Activated T-cell treated with anti-CD3 and anti-CD28 coated beads, Interleukin-2, amount 50 U/mL, for 72 hours (primary cell): ENCODE measurements at regions not wholly inside any gene's neighbourhood (a gene's known extent, or its start where the extent isn't known, plus 50 kb on each side); places are given as distances from the start of the nearest gene placed in this dataset.
"Not testable (repeated sequence)": the region's sequence is repeated elsewhere in the genome, so short reads cannot be mapped to it uniquely, and the experiment has no call there.

Source experiments
- ATAC-seq, 2 donors: fragments of 150-1000 bp; cut with Tn5 transposase; replicated peaks in 1 of 2; 2 replicates each; pipeline ENCODE4 v1.10.0; 2021; ENCODE audit warnings: moderate library complexity in 2 of 2, mild to moderate bottlenecking in 1 of 2
- DNase-seq, 2 donors: peaks; one replicate each; pipeline ENCODE4 v3.0.0; 2021 to 2022; ENCODE audit warnings: mixed read lengths in 1 of 2
- H3K27ac Mint-ChIP-seq: one replicate; pipeline ENCODE4 v1.8.0; 2022; ENCODE audit warnings: mild to moderate bottlenecking, moderate library complexity, mixed read lengths
- H3K27me3 Mint-ChIP-seq: one replicate; pipeline ENCODE4 v1.8.0; 2022; ENCODE audit warnings: low read depth, mixed read lengths
- H3K36me3 Mint-ChIP-seq, 2 donors: one replicate each; pipeline ENCODE4 v1.8.0; 2022; ENCODE audit warnings: mixed read lengths in 2 of 2, mild to moderate bottlenecking in 1 of 2; ENCODE audit not compliant: insufficient read depth in 2 of 2
- H3K4me1 Mint-ChIP-seq: one replicate; pipeline ENCODE4 v1.8.0; 2022; ENCODE audit warnings: low read depth, mixed read lengths
- H3K4me3 Mint-ChIP-seq, 2 donors: one replicate each; pipeline ENCODE4 v1.8.0; 2022; ENCODE audit warnings: mild to moderate bottlenecking in 2 of 2, mixed read lengths in 2 of 2, moderate library complexity in 2 of 2
- H3K9me3 Mint-ChIP-seq, 2 donors: one replicate each; pipeline ENCODE4 v1.8.0; 2022; ENCODE audit warnings: mixed read lengths in 2 of 2

DNA sequence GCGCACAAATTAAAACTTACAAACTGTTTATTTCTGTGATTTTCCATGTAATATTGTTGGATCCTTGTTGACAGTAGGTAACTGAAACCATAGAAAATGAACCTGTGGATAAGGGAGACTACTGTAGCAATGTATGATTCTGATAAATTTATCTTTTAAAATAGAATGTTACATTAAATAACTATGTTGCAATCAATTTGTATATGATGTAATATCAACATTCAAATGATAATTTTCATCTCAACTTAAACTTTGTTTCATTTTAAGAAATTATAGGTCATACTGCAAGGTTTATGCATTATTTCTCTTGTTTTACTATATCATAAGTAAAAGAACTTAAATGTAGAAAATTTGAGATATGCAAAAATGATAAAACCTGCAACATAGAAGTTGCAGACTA lies 718.0 kb upstream of the MBL2 start:
- Mint-ChIP-seq H3K4me1 (no peaks in the 10 kb centered on the region), H3K27ac (no peak overlapping the region), H3K9me3 (peaks cover 9 to 21% of the 10 kb centered on the region in 2 donors), H3K27me3 (no peaks in the 10 kb centered on the region), H3K36me3 (peaks cover 0 to 4% of the 10 kb centered on the region in 2 donors), H3K4me3 (no peak overlapping the region)
- no peak for DNase-seq
- no peak for ATAC-seq

DNA sequence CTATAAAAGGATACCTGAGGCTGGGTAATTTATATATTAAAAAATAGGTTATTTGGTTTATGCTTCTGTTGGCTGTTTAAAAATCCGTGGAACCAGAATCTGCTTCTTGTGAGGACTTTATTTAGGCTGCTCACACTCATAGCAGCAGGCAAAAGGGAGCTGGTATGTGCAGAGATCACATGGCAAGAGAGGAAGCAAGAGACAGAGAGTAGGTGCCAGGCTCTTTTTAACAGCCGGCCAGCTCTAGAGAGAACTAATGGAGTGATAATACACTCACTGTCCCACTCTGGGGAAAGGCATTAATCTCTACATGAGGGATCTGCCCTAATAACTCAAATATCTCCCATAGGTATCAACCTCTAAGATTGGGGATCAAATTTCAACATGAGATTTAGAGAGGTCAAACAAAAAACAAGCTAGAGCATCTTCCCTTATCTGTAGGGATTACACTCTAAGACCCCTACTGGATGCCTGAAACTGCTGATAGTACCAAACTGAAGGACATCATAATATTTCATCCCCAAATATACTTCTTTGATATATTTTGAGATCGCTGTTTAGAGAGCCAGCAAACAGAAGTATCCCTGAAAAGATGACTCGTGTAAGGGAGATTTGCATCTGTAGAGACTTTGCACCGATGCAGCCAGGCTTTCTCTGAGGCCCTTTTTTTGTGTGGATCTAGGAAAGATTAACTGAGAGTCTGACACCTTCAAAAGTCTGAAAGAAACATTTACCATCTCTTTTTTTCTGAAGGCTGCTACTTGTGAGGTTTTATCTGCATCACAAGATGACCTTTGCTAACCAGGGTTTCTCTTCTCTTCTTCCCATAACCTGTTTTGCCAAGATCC lies 717.0 kb upstream of the MBL2 start:
- Mint-ChIP-seq H3K27ac (no peak overlapping the region), H3K27me3 (no peaks in the 10 kb centered on the region), H3K4me3 (no peak overlapping the region), H3K9me3 (peaks cover 9 to 24% of the 10 kb centered on the region in 2 donors), H3K36me3 (peaks cover 0 to 4% of the 10 kb centered on the region in 2 donors), H3K4me1 (no peaks in the 10 kb centered on the region)
- ATAC-seq (no peak), DNase-seq (no peak)

DNA sequence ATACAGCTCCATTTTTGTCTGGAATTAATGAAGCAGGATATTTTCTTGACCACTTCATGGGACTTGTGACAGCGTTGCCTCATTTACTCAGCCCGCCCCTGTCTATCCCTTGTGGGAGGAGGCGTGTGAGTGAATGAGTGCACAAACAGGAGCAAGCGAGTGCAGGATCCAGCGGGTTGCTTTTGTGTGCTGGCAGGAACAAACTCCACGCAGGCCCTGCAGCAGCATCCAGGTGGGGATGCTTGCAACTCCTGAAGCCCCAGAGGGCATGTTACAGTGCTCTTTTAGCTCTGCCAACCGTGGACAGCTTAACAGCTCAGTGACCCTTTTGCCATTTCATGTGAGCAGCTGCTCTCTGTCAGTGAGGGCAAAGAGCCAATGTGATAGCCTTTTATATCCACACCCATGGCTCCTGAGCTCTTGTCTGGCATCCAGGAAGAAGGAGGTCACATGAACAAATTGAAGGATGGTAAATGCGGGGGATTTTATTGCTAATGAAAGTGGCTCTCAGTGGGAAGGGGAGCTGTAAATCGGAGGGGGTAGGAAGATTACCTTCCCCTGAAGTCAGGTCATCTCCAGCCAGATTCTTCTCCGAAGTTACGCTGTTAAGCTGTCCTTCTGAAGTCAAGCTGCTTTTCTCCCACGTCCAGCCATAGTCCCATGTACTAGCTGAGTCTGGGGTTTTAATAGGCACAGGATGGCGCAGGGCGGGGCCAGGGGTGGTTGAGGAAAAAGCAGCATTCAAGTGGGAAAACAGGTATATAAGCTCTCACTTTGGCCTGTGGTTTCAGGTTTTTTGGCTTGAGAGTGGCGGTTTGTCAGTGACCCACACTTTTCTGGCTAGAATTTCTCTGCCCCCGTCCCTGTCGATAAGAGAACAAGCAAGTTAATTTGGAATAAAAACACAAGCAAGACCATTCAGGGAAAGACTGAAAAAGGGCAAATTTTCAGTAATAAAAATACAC lies 714.7 kb upstream of the MBL2 start:
- no peaks in the 10 kb centered on the region for H3K27me3 Mint-ChIP-seq
- ATAC-seq (no peak), DNase-seq (no peak)
- H3K4me1 Mint-ChIP-seq = no peaks in the 10 kb centered on the region
- H3K9me3 Mint-ChIP-seq = peaks cover 7 to 18% of the 10 kb centered on the region in 2 donors
- H3K27ac Mint-ChIP-seq = no peak overlapping the region
- H3K36me3 Mint-ChIP-seq = peaks cover 0 to 4% of the 10 kb centered on the region in 2 donors
- no peak overlapping the region for H3K4me3 Mint-ChIP-seq

DNA sequence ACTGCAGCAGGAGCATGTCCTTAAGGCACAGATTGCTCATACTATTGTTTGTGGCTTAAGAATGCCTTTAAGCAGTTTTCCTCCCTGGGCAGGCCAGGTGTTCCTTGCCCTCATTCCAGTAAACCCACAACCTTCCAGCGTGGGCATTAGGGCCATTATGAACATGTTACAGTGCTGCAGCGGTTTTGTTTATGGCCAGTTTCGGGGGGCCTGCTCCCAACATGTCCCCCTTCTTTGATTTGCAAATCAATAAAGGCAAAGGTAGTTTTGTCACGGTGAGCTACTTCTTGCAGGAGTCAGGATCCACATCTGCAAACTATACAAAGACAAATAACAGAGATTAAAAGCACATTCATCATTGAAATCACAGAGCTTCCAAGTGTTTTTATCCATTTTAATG lies 712.8 kb upstream of the MBL2 start:
- not testable (repeated sequence) for ATAC-seq, H3K36me3 Mint-ChIP-seq, DNase-seq, H3K4me3 Mint-ChIP-seq, H3K27ac Mint-ChIP-seq, H3K4me1 Mint-ChIP-seq, H3K27me3 Mint-ChIP-seq
- peaks cover 7 to 16% of the 10 kb centered on the region in 2 donors for H3K9me3 Mint-ChIP-seq

DNA sequence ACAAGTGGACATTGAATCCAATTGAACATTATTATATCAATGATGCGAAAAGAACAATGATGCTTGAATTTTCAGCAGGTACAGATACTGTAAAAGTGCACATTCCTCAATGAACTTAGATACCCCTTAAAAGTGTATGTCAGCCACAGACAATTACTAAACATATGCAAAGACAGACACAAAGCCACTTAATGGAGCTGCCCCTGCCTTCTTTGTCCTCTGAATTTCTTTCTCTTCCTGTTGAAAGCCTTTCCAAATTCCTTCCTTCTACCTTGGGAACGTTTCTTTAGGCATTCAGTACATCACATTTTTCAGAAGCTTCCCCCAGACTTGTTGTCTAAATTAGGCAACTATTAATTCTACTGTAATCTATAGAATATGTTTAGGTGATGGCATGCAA lies 706.8 kb upstream of the MBL2 start:
- Mint-ChIP-seq H3K9me3 (peaks cover 3 to 4% of the 10 kb centered on the region in 2 donors), H3K4me1 (no peaks in the 10 kb centered on the region), H3K27ac (no peak overlapping the region), H3K36me3 (no peaks in the 10 kb centered on the region), H3K4me3 (no peak overlapping the region), H3K27me3 (no peaks in the 10 kb centered on the region)
- DNase-seq (no peak), ATAC-seq (no peak)

DNA sequence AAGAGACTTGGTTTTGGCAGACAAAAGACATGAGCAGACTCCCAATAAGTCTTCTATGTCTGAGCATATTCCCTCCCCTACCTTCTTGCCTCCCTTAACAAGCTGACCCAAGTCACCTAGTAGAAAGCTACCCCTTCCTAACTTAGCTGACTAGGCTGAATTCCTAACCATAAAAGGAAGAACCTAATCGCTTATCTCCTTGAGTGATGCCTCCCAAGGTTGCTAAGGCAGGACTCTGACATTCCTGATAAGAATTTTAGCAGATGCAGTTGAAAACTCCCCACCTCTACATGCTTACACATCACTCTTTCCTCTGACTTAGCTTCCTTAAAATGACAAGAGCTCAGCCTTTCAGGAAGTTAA lies 704.7 kb upstream of the MBL2 start:
- peaks cover 4 to 5% of the 10 kb centered on the region in 2 donors for H3K9me3 Mint-ChIP-seq
- H3K4me1 Mint-ChIP-seq = no peaks in the 10 kb centered on the region
- no peaks in the 10 kb centered on the region for H3K27me3 Mint-ChIP-seq
- no peak overlapping the region for H3K27ac Mint-ChIP-seq
- DNase-seq (no peak), ATAC-seq (no peak)
- no peak overlapping the region for H3K4me3 Mint-ChIP-seq
- H3K36me3 Mint-ChIP-seq = no peaks in the 10 kb centered on the region

DNA sequence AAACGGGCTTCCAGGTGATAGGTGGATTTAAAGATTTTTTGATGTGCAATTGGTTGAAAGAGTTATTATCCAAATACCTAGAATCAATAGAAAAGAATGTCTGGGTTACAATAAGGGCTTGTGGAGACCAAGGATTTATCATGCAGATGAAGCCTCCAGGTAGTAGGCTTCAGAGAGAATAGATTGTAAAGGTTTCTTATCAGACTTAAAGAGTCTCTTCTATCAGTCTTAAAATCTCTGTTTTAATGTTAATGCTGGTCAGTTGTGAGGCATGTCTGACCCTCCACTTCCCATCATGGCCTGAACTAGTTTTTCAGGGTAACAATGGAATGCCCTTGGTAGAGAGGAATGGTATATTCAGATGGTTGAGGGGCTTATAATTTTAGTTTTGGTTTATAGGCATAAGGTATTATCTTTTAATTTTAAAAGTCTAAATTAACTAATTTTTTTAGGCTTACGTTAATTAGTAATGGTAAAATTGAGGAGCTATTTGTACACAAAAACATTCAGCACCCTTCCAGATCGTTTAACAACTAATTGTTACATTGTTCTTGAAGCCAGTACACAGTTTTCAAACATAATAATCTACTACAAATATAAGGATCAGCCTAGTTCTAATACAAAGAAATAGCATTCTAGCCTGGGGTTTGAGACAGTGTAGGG lies 704.2 kb upstream of the MBL2 start:
- Mint-ChIP-seq H3K36me3 (no peaks in the 10 kb centered on the region), H3K4me3 (no peak overlapping the region)

DNA sequence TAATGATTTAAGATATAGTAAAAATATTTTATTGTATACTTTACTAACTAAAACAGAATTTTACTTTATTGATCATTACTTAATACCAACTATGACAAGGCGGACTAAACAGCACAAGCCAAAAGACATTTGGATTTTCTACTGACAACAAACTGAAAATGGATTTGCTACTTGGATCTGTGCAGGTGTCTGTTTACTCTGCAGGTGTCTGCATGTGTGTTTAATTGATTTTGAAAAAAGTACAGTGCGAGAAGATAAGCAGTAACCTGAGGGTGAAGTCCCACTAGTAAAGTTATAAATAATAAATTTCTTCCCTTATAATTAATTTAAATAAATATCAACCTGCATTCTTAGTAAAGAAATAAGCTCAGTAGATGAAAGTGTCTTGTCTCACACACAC lies 696.8 kb upstream of the MBL2 start:
- DNase-seq (no peak), ATAC-seq (no peak)
- Mint-ChIP-seq H3K36me3 (no peaks in the 10 kb centered on the region), H3K9me3 (peaks cover 4 to 7% of the 10 kb centered on the region in 2 donors), H3K27ac (no peak overlapping the region), H3K27me3 (no peaks in the 10 kb centered on the region), H3K4me1 (no peaks in the 10 kb centered on the region), H3K4me3 (no peak overlapping the region)

More for the DNA sequence above, 704.2 kb upstream of the MBL2 start:
- H3K27ac Mint-ChIP-seq = no peak overlapping the region
- DNase-seq = no peak
- H3K9me3 Mint-ChIP-seq = peaks cover 4 to 5% of the 10 kb centered on the region in 2 donors
- no peaks in the 10 kb centered on the region for H3K27me3 Mint-ChIP-seq
- no peaks in the 10 kb centered on the region for H3K4me1 Mint-ChIP-seq
- no peak for ATAC-seq

DNA sequence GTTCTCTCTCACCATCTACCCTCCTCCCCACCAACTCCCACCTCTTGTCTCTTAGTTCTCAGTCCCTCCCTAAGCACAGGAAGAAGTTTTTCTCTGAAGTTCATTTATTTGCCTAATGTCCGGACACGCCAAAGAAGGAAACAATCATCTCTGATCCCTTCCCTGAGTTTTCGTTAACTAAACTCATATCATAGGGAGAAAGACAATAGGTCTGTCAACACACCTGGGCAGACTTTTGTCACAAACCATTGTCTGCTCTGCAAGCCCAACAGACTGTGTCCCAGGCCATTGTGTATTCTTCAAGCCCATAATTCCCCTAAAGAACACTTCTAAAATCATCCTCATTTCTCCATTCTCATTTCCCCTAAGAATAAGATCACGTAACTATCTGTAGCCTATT lies 691.0 kb upstream of the MBL2 start:
- no peak overlapping the region for H3K4me3 Mint-ChIP-seq
- peaks cover 4 to 12% of the 10 kb centered on the region in 2 donors for H3K9me3 Mint-ChIP-seq

DNA sequence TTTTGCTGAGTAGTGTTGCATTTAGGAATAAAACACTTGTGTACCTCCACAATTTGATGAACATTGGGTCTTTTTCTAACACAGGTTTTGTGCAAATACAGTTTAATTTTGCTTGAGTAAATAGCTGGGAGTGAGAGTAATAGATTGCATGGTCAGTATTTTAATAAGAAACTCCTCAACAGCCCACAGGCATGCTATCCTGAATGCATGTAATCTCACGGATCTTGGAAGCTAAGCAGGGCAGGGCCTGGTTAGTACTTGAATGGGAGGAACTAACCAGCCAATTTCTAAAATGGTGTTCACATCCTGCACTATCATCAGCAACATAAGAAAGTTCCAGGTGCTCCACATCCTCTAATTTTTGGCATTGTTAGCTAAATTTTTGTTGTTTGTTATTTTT lies 685.4 kb upstream of the MBL2 start:
- ATAC-seq (no peak), DNase-seq (no peak)
- Mint-ChIP-seq H3K4me3 (no peak overlapping the region), H3K27me3 (no peaks in the 10 kb centered on the region), H3K9me3 (peaks cover 4% of the 10 kb centered on the region in 2 donors), H3K27ac (no peak overlapping the region), H3K4me1 (no peaks in the 10 kb centered on the region), H3K36me3 (no peaks in the 10 kb centered on the region)

More for the DNA sequence above, 691.0 kb upstream of the MBL2 start:
- DNase-seq = no peak
- Mint-ChIP-seq H3K27me3 (no peaks in the 10 kb centered on the region), H3K36me3 (no peaks in the 10 kb centered on the region), H3K4me1 (no peaks in the 10 kb centered on the region), H3K27ac (no peak overlapping the region)
- ATAC-seq = no peak

DNA sequence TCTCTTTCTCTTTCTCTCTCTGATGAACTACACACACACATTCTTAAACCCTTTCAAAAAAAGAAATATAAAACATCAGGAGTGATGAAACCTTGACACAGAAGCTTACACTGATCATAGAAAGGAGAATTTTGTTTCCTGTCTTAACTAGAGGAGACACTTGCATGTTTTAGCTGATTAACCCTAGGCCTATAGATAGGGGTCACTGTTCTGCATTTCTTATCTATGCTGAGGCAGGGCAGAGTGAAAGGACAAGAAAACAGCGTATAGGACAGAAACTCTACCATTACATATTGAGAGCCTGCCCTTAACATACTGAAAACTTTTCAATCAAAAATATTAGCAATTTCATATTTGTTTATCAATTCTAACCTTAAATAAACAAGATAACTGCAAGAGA lies 680.6 kb upstream of the MBL2 start:
- peaks cover 7 to 14% of the 10 kb centered on the region in 2 donors for H3K9me3 Mint-ChIP-seq
- ATAC-seq = no peak
- no peaks in the 10 kb centered on the region for H3K36me3 Mint-ChIP-seq
- H3K4me1 Mint-ChIP-seq = no peaks in the 10 kb centered on the region
- H3K4me3 Mint-ChIP-seq = no peak overlapping the region
- no peaks in the 10 kb centered on the region for H3K27me3 Mint-ChIP-seq
- no peak overlapping the region for H3K27ac Mint-ChIP-seq
- DNase-seq = no peak

DNA sequence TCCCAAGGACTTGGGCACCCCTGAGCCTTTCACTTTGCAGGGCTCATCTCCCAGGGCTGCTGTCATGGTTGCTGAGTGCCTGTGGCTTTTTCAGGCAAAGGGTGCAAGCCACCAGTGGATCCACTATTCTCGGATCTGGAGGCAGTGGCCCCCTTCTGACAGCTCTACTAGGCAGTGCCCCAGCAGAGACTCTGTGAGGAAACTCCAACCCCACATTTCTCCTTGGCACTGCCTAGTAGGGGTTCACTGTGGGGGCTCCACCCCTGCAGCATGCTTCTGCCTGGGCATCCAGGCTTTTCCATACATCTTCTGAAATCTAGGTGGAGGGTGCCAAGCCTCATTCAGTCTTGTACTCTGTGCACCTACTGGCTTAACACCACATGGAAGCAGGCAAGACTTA lies 675.0 kb upstream of the MBL2 start:
- no peak for ATAC-seq

DNA sequence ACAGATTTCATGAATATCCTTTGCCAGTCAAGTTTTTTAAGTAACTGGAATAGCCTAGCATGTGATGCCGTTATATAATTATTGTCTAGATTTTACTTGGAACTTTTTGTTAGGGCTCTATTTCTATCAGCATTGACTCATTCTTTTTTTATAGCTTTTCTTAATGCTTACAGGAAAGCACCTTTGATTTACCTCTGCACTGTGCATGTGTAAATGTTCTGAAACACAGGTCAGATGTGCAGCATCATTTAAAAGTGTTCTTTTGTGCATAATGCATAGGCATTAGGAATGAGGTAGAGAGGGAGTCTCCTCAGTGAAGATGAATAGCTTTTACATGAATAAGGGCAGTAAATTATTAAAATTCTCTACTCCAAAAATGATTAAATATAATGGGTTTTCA lies 669.3 kb upstream of the MBL2 start:
- no peaks in the 10 kb centered on the region for H3K4me1 Mint-ChIP-seq
- peaks cover 0 to 1% of the 10 kb centered on the region in 2 donors for H3K36me3 Mint-ChIP-seq
- H3K4me3 Mint-ChIP-seq = no peak overlapping the region
- ATAC-seq (no peak), DNase-seq (no peak)
- H3K27me3 Mint-ChIP-seq = no peaks in the 10 kb centered on the region
- H3K27ac Mint-ChIP-seq = no peak overlapping the region
- peaks cover 0 to 7% of the 10 kb centered on the region in 2 donors for H3K9me3 Mint-ChIP-seq

More for the DNA sequence above, 675.0 kb upstream of the MBL2 start:
- peaks cover 0 to 1% of the 10 kb centered on the region in 2 donors for H3K36me3 Mint-ChIP-seq
- H3K9me3 Mint-ChIP-seq = peaks cover 5 to 17% of the 10 kb centered on the region in 2 donors
- DNase-seq = no peak
- H3K4me1 Mint-ChIP-seq = no peaks in the 10 kb centered on the region
- H3K27ac Mint-ChIP-seq = no peak overlapping the region
- no peaks in the 10 kb centered on the region for H3K27me3 Mint-ChIP-seq
- H3K4me3 Mint-ChIP-seq = no peak overlapping the region
